ENCODE measurements at regions not wholly inside any gene's neighbourhood (a gene's known extent, or its start where the extent isn't known, plus 50 kb on each side); places are given as distances from the start of the nearest gene placed in this dataset.
"Not testable (repeated sequence)": the region's sequence is repeated elsewhere in the genome, so short reads cannot be mapped to it uniquely, and the experiment has no call there.

GRCh38 chr21:31586118-31586517 is 73.4 kb upstream of the SOD1 start:
- Histone ChIP-seq H3K79me2 (ENCODE audit: control insufficient read depth, insufficient read depth, low read length) (no peaks in the 10 kb centered on the region), H3K9me3 (replicated peaks; ENCODE audit: control insufficient read depth, insufficient read depth, low read length) (no peaks in the 10 kb centered on the region), H3K36me3 (ENCODE audit: control insufficient read depth in 2 of 2, extremely low read depth in 1 of 2, insufficient read depth in 2 of 2, low read length in 2 of 2) (no peaks in the 10 kb centered on the region), H3K27me3 (ENCODE audit: control insufficient read depth in 2 of 2, insufficient read depth in 2 of 2, low read length in 2 of 2) (no peaks in the 10 kb centered on the region), H3K4me3 (replicated peaks in 1 of 3; ENCODE audit: insufficient read depth in 1 of 3, low read depth in 1 of 3, low read length in 3 of 3) (no peak overlapping the region), H3K4me2 (ENCODE audit: insufficient read depth, low read length) (no peak overlapping the region), H4K20me1 (replicated peaks; ENCODE audit: control insufficient read depth, extremely low read depth, insufficient read depth, low read length) (no peaks in the 10 kb centered on the region), H2AFZ (ENCODE audit: low read depth, low read length) (no peak overlapping the region), H3K9ac (replicated peaks; ENCODE audit: extremely low read depth, insufficient read depth, low read length) (no peak overlapping the region), H3K27ac (ENCODE audit: insufficient read depth, low read depth, low read length) (no peak overlapping the region), H3K4me1 (ENCODE audit: control insufficient read depth, extremely low read depth, insufficient read depth, low read length) (peaks cover 11% of the 10 kb centered on the region), H3K9me1 (replicated peaks; ENCODE audit: control insufficient read depth, extremely low read depth, insufficient read depth, low read length) (no peaks in the 10 kb centered on the region)
- POLR2A ChIA-PET, result no interaction called here
- CTCF ChIA-PET, result no interaction called here
- TF ChIP-seq MAX (IDR thresholded peaks at IDR 0.05; ENCODE audit: insufficient read depth, insufficient read length), result no peak
- no peak for TF ChIP-seq GATA2 (IDR thresholded peaks at IDR 0.05; ENCODE audit: insufficient read depth, insufficient read length, low read depth, low read length)
- no peak for TF ChIP-seq POLR2A (IDR thresholded peaks at IDR 0.05; ENCODE audit: low read depth, low read length)
- TF ChIP-seq FOS (IDR thresholded peaks at IDR 0.05; ENCODE audit: borderline replicate concordance, insufficient read depth, low read length), result no peak
- no peak for TF ChIP-seq JUN (IDR thresholded peaks at IDR 0.05; ENCODE audit: borderline replicate concordance, insufficient read depth, insufficient read length, low read depth)
- TF ChIP-seq POLR2AphosphoS5 (IDR thresholded peaks at IDR 0.05; ENCODE audit: insufficient read depth, low read depth, low read length), result no peak
- TF ChIP-seq CTCF (IDR thresholded peaks at IDR 0.05; ENCODE audit: extremely low read depth in 1 of 2, insufficient read depth in 1 of 2, low read depth in 1 of 2, low read length in 2 of 2), result no peak
- TF ChIP-seq EZH2 (IDR thresholded peaks at IDR 0.05; ENCODE audit: borderline replicate concordance, low read depth, low read length, severe bottlenecking), result no peak
- DNase-seq (ENCODE audit: low read depth, low spot score), result no peak
- no TSS peak for BruUV-seq (replicated peaks)
- dilution Hi-C loops (cut with MboI; ENCODE audit: extremely low pct_ligation_motif_present, low sequenced_read_pairs) (no loop called here), intact Hi-C loops (cut with micrococcal nuclease) (no loop called here)
- no peak for FAIRE-seq

GRCh38 chr21:31583937-31584336 is 75.6 kb upstream of the SOD1 start:
- H3K27me3 ChIP-seq (ENCODE audit: control insufficient read depth in 2 of 2, insufficient read depth in 2 of 2, low read length in 2 of 2); H3K36me3 ChIP-seq (ENCODE audit: control insufficient read depth in 2 of 2, extremely low read depth in 1 of 2, insufficient read depth in 2 of 2, low read length in 2 of 2); H3K9ac ChIP-seq (replicated peaks; ENCODE audit: extremely low read depth, insufficient read depth, low read length); H3K4me3 ChIP-seq (replicated peaks in 1 of 3; ENCODE audit: insufficient read depth in 1 of 3, low read depth in 1 of 3, low read length in 3 of 3); DNase-seq (ENCODE audit: low read depth, low spot score); intact Hi-C loops (cut with micrococcal nuclease); H2AFZ ChIP-seq (ENCODE audit: low read depth, low read length); H4K20me1 ChIP-seq (replicated peaks; ENCODE audit: control insufficient read depth, extremely low read depth, insufficient read depth, low read length); dilution Hi-C loops (cut with MboI; ENCODE audit: extremely low pct_ligation_motif_present, low sequenced_read_pairs); H3K27ac ChIP-seq (ENCODE audit: insufficient read depth, low read depth, low read length); H3K79me2 ChIP-seq (ENCODE audit: control insufficient read depth, insufficient read depth, low read length); POLR2A ChIA-PET; H3K9me3 ChIP-seq (replicated peaks; ENCODE audit: control insufficient read depth, insufficient read depth, low read length); BruUV-seq (replicated peaks); H3K9me1 ChIP-seq (replicated peaks; ENCODE audit: control insufficient read depth, extremely low read depth, insufficient read depth, low read length); FAIRE-seq; H3K4me2 ChIP-seq (ENCODE audit: insufficient read depth, low read length): not testable (repeated sequence)
- CTCF ChIA-PET, result interaction anchor here (6.4 kb wide), 1 partner anchor 384 kb away, joined by 93 read pairs; no protein-coding TSS in a partner anchor
- peaks cover 11% of the 10 kb centered on the region for H3K4me1 ChIP-seq (ENCODE audit: control insufficient read depth, extremely low read depth, insufficient read depth, low read length)
